NCI-H510A (cell line): ENCODE measurements at regions not wholly inside any gene's neighbourhood (a gene's known extent, or its start where the extent isn't known, plus 50 kb on each side); places are given as distances from the start of the nearest gene placed in this dataset.

Experiments used
- DNase-seq: peaks from one replicate; lab custom pipeline; 2025; lab: John Stamatoyannopoulos, UW

- DNase-seq, result no peak
Measured at GRCh38 chr13:44022196-44022595, 142.5 kb downstream of the LACC1 start.

- no peak for DNase-seq
Measured at GRCh38 chr13:44024167-44024845, 144.6 kb downstream of the LACC1 start.

GRCh38 chr13:44024846-44025195 is 145.1 kb downstream of the LACC1 start:
- DNase-seq, result no peak

- DNase-seq, result no peak
Measured at GRCh38 chr13:44026194-44026593, 146.5 kb downstream of the LACC1 start.

- DNase-seq, result no peak
Measured at GRCh38 chr13:44028734-44029133, 149.0 kb downstream of the LACC1 start.

- DNase-seq, result no peak
Measured at GRCh38 chr13:44030615-44031014, 150.9 kb downstream of the LACC1 start.

- DNase-seq, result no peak
Measured at GRCh38 chr13:44031555-44031954, 151.9 kb downstream of the LACC1 start.

GRCh38 chr13:44032802-44033201 is 153.1 kb downstream of the LACC1 start:
- DNase-seq, result no peak

- no peak for DNase-seq
Measured at GRCh38 chr13:44035400-44035799, 155.7 kb downstream of the LACC1 start.

GRCh38 chr13:44040070-44040817 is 160.5 kb downstream of the LACC1 start:
- no peak for DNase-seq

GRCh38 chr13:44040818-44041100 is 161.1 kb downstream of the LACC1 start:
- no peak for DNase-seq

GRCh38 chr13:44044547-44045179 is 165.0 kb downstream of the LACC1 start:
- DNase-seq, result no peak

GRCh38 chr13:44045180-44045562 is 165.5 kb downstream of the LACC1 start:
- no peak for DNase-seq

- no peak for DNase-seq
Measured at GRCh38 chr13:44046428-44046827, 166.7 kb downstream of the LACC1 start.

GRCh38 chr13:44048326-44048725 is 168.6 kb downstream of the LACC1 start:
- no peak for DNase-seq

- DNase-seq, result no peak
Measured at GRCh38 chr13:44049081-44049945, 169.6 kb downstream of the LACC1 start.

- DNase-seq, result no peak
Measured at GRCh38 chr13:44050450-44051063, 170.9 kb downstream of the LACC1 start.

- no peak for DNase-seq
Measured at GRCh38 chr13:44051405-44051804, 171.7 kb downstream of the LACC1 start.

- DNase-seq, result no peak
Measured at GRCh38 chr13:44051918-44052675, 172.4 kb downstream of the LACC1 start.

GRCh38 chr13:44052780-44053184 is 173.1 kb downstream of the LACC1 start:
- DNase-seq, result no peak

GRCh38 chr13:44053208-44053607 is 173.5 kb downstream of the LACC1 start:
- DNase-seq, result no peak
